Fibroblast of the conjunctiva (primary cell): ENCODE measurements at regions not wholly inside any gene's neighbourhood (a gene's known extent, or its start where the extent isn't known, plus 50 kb on each side); places are given as distances from the start of the nearest gene placed in this dataset.
"Not testable (repeated sequence)": the region's sequence is repeated elsewhere in the genome, so short reads cannot be mapped to it uniquely, and the experiment has no call there.

Experiments used
- DNase-seq: peaks from one replicate; pipeline ENCODE4 v3.0.0-alpha.2; 2010; ENCODE audit warnings: low read depth

- DNase-seq = no peak
Measured at GRCh38 chr4:132691026-132691425, 458.1 kb upstream of the PCDH10 start.

GRCh38 chr4:132691668-132692067 lies 457.4 kb upstream of the PCDH10 start:
- no peak for DNase-seq

- no peak for DNase-seq
Measured at GRCh38 chr4:132694775-132695174, 454.3 kb upstream of the PCDH10 start.

GRCh38 chr4:132697505-132697904 lies 451.6 kb upstream of the PCDH10 start:
- not testable (repeated sequence) for DNase-seq

GRCh38 chr4:132707955-132708354 lies 441.1 kb upstream of the PCDH10 start:
- DNase-seq = no peak

GRCh38 chr4:132709056-132709455 lies 440.0 kb upstream of the PCDH10 start:
- DNase-seq = no peak

GRCh38 chr4:132710971-132711370 lies 438.1 kb upstream of the PCDH10 start:
- no peak for DNase-seq

GRCh38 chr4:132737344-132737743 lies 411.8 kb upstream of the PCDH10 start:
- DNase-seq = no peak

- no peak for DNase-seq
Measured at GRCh38 chr4:132759199-132759780, 389.8 kb upstream of the PCDH10 start.

- DNase-seq = no peak
Measured at GRCh38 chr4:132763465-132763864, 385.6 kb upstream of the PCDH10 start.

- no peak for DNase-seq
Measured at GRCh38 chr4:132767901-132768300, 381.2 kb upstream of the PCDH10 start.

GRCh38 chr4:132770776-132771175 lies 378.3 kb upstream of the PCDH10 start:
- DNase-seq = no peak

GRCh38 chr4:132792310-132792709 lies 356.8 kb upstream of the PCDH10 start:
- no peak for DNase-seq

- no peak for DNase-seq
Measured at GRCh38 chr4:132797856-132798255, 351.2 kb upstream of the PCDH10 start.

GRCh38 chr4:132809298-132810032 lies 339.6 kb upstream of the PCDH10 start:
- DNase-seq = no peak

- not testable (repeated sequence) for DNase-seq
Measured at GRCh38 chr4:132813061-132813460, 336.0 kb upstream of the PCDH10 start.

GRCh38 chr4:132818091-132818490 lies 331.0 kb upstream of the PCDH10 start:
- DNase-seq = no peak

- DNase-seq = no peak
Measured at GRCh38 chr4:132823419-132823818, 325.7 kb upstream of the PCDH10 start.

- DNase-seq = no peak
Measured at GRCh38 chr4:132824761-132825160, 324.3 kb upstream of the PCDH10 start.

GRCh38 chr4:132827522-132827921 lies 321.6 kb upstream of the PCDH10 start:
- no peak for DNase-seq

- DNase-seq = no peak
Measured at GRCh38 chr4:132838244-132838643, 310.9 kb upstream of the PCDH10 start.

GRCh38 chr4:132839070-132839469 lies 310.0 kb upstream of the PCDH10 start:
- no peak for DNase-seq

GRCh38 chr4:132859929-132860328 lies 289.2 kb upstream of the PCDH10 start:
- no peak for DNase-seq

GRCh38 chr4:132860976-132861375 lies 288.1 kb upstream of the PCDH10 start:
- no peak for DNase-seq
